ENCODE measurements at regions not wholly inside any gene's neighbourhood (a gene's known extent, or its start where the extent isn't known, plus 50 kb on each side); places are given as distances from the start of the nearest gene placed in this dataset.

DNA sequence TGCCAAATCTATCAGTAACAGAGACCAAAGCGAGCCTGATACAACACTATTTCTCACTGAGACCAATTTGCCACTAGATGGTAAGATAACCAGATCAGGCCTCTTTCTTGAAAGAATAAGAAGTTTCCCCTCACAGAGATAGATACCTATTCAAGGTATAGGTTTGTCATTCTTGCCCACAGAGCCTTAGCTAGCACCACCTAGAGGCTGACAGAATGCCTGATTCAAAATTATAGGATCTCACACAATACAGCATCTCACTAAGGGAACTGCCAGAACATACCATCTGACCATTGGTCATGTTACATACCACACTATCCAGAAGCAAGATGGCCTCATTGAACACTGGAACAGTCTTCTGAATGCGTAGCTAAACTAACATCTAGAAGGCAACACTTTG lies 166.6 kb upstream of the HCN1 start (continued):
- TF ChIP-seq MTA2 (IDR thresholded peaks at IDR 0.05; ENCODE audit: low read depth) (no peak), HNRNPL (IDR thresholded peaks at IDR 0.05; ENCODE audit: low read depth, low read length) (no peak)

DNA sequence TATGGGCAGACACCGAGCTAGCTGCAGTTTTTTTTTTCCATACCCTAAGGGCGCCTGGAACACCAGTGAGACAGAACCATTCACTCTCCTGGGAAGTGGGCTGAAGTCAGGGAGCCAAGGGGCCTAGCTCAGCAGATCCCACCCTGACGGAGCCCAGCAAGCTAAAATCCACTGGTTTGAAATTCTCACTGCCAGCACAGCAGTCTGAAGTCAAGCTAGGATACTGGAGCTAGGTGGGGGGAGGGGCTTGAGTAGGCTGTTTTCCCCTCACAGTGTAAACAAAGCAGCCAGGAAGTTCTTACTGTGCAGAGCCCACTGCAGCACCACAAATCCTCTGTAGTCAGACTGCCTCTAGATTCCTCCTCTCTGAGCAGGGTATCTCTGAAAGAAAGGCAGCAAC lies 151.7 kb upstream of the HCN1 start:
- H3K27ac ChIP-seq (ENCODE audit: extremely low read depth, low read depth, low read length), result no peak overlapping the region
- no peaks in the 10 kb centered on the region for H3K9me1 ChIP-seq (ENCODE audit: control insufficient read depth, insufficient read depth, low read length)
- in situ Hi-C loops (cut with MboI) (no loop called here), intact Hi-C loops (cut with micrococcal nuclease) (no loop called here)
- no peaks in the 10 kb centered on the region for H4K20me1 ChIP-seq (replicated peaks; ENCODE audit: control insufficient read depth, insufficient read depth, low read length)
- ATAC-seq, result no peak
- H3K79me2 ChIP-seq (ENCODE audit: control insufficient read depth, insufficient read depth, low read length), result no peaks in the 10 kb centered on the region
- CTCF ChIA-PET (ENCODE audit: low intra/inter-chr PET ratio), result no interaction called here
- TF ChIP-seq SMARCC2 (IDR thresholded peaks at IDR 0.05; ENCODE audit: low read depth) (no peak), ZNF668 (CRISPR knock-in tag; IDR thresholded peaks at IDR 0.05) (no peak), HDAC6 (IDR thresholded peaks at IDR 0.05; ENCODE audit: low read depth, low read length) (no peak), SRSF3 (IDR thresholded peaks at IDR 0.05; ENCODE audit: insufficient read depth, low read length) (no peak), ZEB2 (IDR thresholded peaks at IDR 0.05) (no peak), RBBP5 (IDR thresholded peaks at IDR 0.05; ENCODE audit: borderline replicate concordance, insufficient read depth, low read length, poor library complexity, severe bottlenecking) (no peak)
- no peaks in the 10 kb centered on the region for H3K27me3 ChIP-seq (ENCODE audit: control insufficient read depth in 2 of 2, insufficient read depth in 2 of 2, low read length in 2 of 2)
- H3K4me1 ChIP-seq (replicated peaks in 1 of 2; ENCODE audit: control insufficient read depth in 2 of 2, insufficient read depth in 2 of 2, low read length in 2 of 2), result no peaks in the 10 kb centered on the region
- WGBS (ENCODE audit: insufficient coverage, low coverage, missing lambda C conversion rate), result 3% methylated on average over 3 of the region's 3 CpGs
- BruUV-seq (replicated peaks), result no TSS peak
- DNase-seq (ENCODE audit: extremely low read depth in 1 of 4, low spot score in 3 of 4), result no peak
- no peak for FAIRE-seq
- no peak overlapping the region for H3K4me3 ChIP-seq
- no peaks in the 10 kb centered on the region for H3K36me3 ChIP-seq (ENCODE audit: control insufficient read depth, insufficient read depth, low read length)
- no peak overlapping the region for H3K4me2 ChIP-seq (ENCODE audit: insufficient read depth, low read length)
- no peaks in the 10 kb centered on the region for H3K9me3 ChIP-seq (replicated peaks; ENCODE audit: control insufficient read depth, insufficient read depth, low read depth, low read length)
- H2AFZ ChIP-seq (ENCODE audit: low read depth, low read length), result no peak overlapping the region
- H3K9ac ChIP-seq (ENCODE audit: insufficient read depth in 1 of 2, low read depth in 2 of 2, low read length in 2 of 2), result no peak overlapping the region
- POLR2A ChIA-PET, result no interaction called here
